ENCODE measurements at regions not wholly inside any gene's neighbourhood (a gene's known extent, or its start where the extent isn't known, plus 50 kb on each side); places are given as distances from the start of the nearest gene placed in this dataset.
A peak's percentile ranks its signal among the peaks of the same experiment; 100 is the strongest.
"Not testable (repeated sequence)": the region's sequence is repeated elsewhere in the genome, so short reads cannot be mapped to it uniquely, and the experiment has no call there.

DNA sequence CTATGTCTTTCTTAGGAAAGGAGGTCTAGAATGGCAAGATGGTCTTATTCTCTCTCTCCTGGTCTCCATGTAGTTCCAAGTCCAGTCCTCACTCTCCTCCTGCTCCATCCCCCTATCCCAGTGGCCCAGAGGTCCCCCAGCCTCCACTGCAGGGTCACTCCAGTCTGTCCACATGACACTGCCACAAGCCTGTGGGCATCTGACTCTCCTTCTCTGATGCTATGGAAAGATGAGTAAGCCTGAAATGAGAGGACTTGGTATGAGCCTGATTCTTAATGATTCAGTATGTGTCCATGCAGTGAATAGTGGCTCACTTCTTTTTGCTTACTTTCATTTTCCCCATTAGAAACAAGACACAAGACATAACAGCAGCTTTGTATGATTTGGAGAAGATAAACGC lies 516.8 kb upstream of the ADGRL3 start:
- Histone ChIP-seq H3K27me3 (ENCODE audit: control insufficient read depth, insufficient read depth, low read length) (no peaks in the 10 kb centered on the region), H3K9ac (ENCODE audit: low read length in 3 of 3) (no peak overlapping the region), H3K36me3 (ENCODE audit: control insufficient read depth in 2 of 3, insufficient read depth in 3 of 3, low read length in 3 of 3) (no peaks in the 10 kb centered on the region), H3K4me3 (ENCODE audit: low read length in 3 of 3) (no peak overlapping the region), H3K27ac (ENCODE audit: low read depth in 2 of 2, low read length in 2 of 2) (no peak overlapping the region), H3K9me3 (ENCODE audit: control insufficient read depth in 2 of 3, insufficient read depth in 1 of 3, low read length in 3 of 3) (no peaks in the 10 kb centered on the region), H3K4me1 (ENCODE audit: control insufficient read depth in 2 of 3, insufficient read depth in 2 of 3, low read depth in 1 of 3, low read length in 3 of 3) (no peaks in the 10 kb centered on the region)
- DNase-seq (no peak), FAIRE-seq (no peak)
- intact Hi-C loops (cut with DNase I) = no loop called here
- TF ChIP-seq, protein P1, sequence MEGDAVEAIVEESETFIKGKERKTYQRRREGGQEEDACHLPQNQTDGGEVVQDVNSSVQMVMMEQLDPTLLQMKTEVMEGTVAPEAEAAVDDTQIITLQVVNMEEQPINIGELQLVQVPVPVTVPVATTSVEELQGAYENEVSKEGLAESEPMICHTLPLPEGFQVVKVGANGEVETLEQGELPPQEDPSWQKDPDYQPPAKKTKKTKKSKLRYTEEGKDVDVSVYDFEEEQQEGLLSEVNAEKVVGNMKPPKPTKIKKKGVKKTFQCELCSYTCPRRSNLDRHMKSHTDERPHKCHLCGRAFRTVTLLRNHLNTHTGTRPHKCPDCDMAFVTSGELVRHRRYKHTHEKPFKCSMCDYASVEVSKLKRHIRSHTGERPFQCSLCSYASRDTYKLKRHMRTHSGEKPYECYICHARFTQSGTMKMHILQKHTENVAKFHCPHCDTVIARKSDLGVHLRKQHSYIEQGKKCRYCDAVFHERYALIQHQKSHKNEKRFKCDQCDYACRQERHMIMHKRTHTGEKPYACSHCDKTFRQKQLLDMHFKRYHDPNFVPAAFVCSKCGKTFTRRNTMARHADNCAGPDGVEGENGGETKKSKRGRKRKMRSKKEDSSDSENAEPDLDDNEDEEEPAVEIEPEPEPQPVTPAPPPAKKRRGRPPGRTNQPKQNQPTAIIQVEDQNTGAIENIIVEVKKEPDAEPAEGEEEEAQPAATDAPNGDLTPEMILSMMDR (IDR thresholded peaks at IDR 0.05; ENCODE audit: borderline replicate concordance, extremely low read depth, insufficient read depth) = no peak

DNA sequence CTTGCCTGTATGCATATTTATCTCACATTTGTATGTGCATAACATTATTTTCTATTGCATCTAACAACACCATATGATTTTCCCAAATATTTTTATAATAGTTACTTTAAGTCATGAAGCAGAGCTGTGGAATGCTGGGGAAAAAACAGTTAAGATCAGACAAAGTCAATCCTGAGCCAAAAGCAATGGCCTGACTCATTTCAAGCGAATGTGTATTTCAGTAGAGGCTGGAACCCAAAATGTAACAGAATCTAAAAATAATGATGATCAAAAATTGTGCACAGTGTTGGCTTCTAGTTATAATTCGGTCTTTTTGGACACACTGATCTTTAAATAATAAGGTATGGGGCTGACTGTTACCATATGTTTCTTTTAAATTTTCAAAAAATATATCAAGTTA lies 516.2 kb upstream of the ADGRL3 start:
- Histone ChIP-seq H3K9ac (ENCODE audit: low read length in 3 of 3) (no peak overlapping the region), H3K27ac (ENCODE audit: low read depth in 2 of 2, low read length in 2 of 2) (no peak overlapping the region), H3K4me1 (ENCODE audit: control insufficient read depth in 2 of 3, insufficient read depth in 2 of 3, low read depth in 1 of 3, low read length in 3 of 3) (no peaks in the 10 kb centered on the region), H3K36me3 (ENCODE audit: control insufficient read depth in 2 of 3, insufficient read depth in 3 of 3, low read length in 3 of 3) (no peaks in the 10 kb centered on the region), H3K27me3 (ENCODE audit: control insufficient read depth, insufficient read depth, low read length) (no peaks in the 10 kb centered on the region), H3K4me3 (ENCODE audit: low read length in 3 of 3) (no peak overlapping the region), H3K9me3 (ENCODE audit: control insufficient read depth in 2 of 3, insufficient read depth in 1 of 3, low read length in 3 of 3) (no peaks in the 10 kb centered on the region)
- DNase-seq = no peak
- no peak for FAIRE-seq
- intact Hi-C loops (cut with DNase I) = no loop called here
- TF ChIP-seq, protein P1 (IDR thresholded peaks at IDR 0.05; ENCODE audit: borderline replicate concordance, extremely low read depth, insufficient read depth) = no peak

DNA sequence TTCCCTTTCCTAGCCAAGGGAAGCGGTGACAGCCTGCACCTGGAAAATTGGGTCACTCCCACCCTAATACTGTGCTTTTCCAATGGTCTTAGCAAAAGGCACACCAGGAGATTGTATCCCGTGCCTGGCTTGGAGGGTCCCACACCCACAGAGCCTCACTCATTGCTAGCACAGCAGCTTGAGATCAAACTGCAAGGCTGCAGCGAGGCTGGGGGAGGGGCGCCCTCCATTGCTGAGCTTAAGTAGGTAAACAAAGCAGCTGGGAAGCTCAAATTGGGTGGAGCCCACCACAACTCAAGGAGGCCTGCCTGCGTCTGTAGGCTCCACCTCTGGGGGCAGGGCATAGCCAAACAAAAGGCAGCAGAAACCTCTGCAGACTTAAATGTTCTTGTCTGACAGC lies 504.1 kb upstream of the ADGRL3 start:
- H3K9me3 ChIP-seq (ENCODE audit: control insufficient read depth in 2 of 3, insufficient read depth in 1 of 3, low read length in 3 of 3); H3K4me1 ChIP-seq (ENCODE audit: control insufficient read depth in 2 of 3, insufficient read depth in 2 of 3, low read depth in 1 of 3, low read length in 3 of 3); H3K9ac ChIP-seq (ENCODE audit: low read length in 3 of 3); FAIRE-seq; H3K27ac ChIP-seq (ENCODE audit: low read depth in 2 of 2, low read length in 2 of 2); intact Hi-C loops (cut with DNase I); H3K27me3 ChIP-seq (ENCODE audit: control insufficient read depth, insufficient read depth, low read length); H3K4me3 ChIP-seq (ENCODE audit: low read length in 3 of 3); H3K36me3 ChIP-seq (ENCODE audit: control insufficient read depth in 2 of 3, insufficient read depth in 3 of 3, low read length in 3 of 3): not testable (repeated sequence)
- DNase-seq = peak in 1 of 5 donors; percentile 15

DNA sequence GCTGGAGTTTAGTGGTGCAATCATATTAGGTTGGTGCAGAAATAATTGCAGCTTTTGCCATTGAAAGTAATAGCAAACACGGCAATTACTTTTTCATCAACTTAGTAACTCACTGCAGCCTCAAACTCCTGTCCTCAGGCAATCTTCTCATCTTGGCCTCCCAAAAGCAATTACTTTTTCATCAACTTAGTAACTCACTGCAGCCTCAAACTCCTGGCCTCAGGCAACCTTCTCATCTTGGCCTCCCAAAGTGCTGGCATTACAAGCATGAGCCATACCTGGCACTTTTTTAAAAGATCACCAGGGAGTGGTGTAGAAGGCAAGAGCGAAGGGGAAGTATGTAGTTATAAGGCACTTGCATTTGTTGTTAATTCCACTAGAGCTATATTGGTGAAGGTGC lies 491.1 kb upstream of the ADGRL3 start:
- H3K9me3 ChIP-seq (ENCODE audit: control insufficient read depth in 2 of 3, insufficient read depth in 1 of 3, low read length in 3 of 3) = no peaks in the 10 kb centered on the region
- TF ChIP-seq, protein P1 (IDR thresholded peaks at IDR 0.05; ENCODE audit: borderline replicate concordance, extremely low read depth, insufficient read depth) = no peak
- no peaks in the 10 kb centered on the region for H3K27me3 ChIP-seq (ENCODE audit: control insufficient read depth, insufficient read depth, low read length)
- H3K9ac ChIP-seq (ENCODE audit: low read length in 3 of 3) = no peak overlapping the region
- no peak overlapping the region for H3K27ac ChIP-seq (ENCODE audit: low read depth in 2 of 2, low read length in 2 of 2)
- no peak for DNase-seq
- no peak overlapping the region for H3K4me3 ChIP-seq (ENCODE audit: low read length in 3 of 3)
- intact Hi-C loops (cut with DNase I) = no loop called here
- no peaks in the 10 kb centered on the region for H3K36me3 ChIP-seq (ENCODE audit: control insufficient read depth in 2 of 3, insufficient read depth in 3 of 3, low read length in 3 of 3)
- H3K4me1 ChIP-seq (ENCODE audit: control insufficient read depth in 2 of 3, insufficient read depth in 2 of 3, low read depth in 1 of 3, low read length in 3 of 3) = no peaks in the 10 kb centered on the region
- FAIRE-seq = no peak
